ENCODE measurements at regions not wholly inside any gene's neighbourhood (a gene's known extent, or its start where the extent isn't known, plus 50 kb on each side); places are given as distances from the start of the nearest gene placed in this dataset.

- DNase-seq = peak; percentile 39 to 61 (median 55)
- H3K9ac ChIP-seq (ENCODE audit: insufficient read depth in 1 of 2, low read length in 2 of 2) = no peak overlapping the region
- peaks cover 0 to 9% (median 2%) of the 10 kb centered on the region in 3 donors for H3K27me3 ChIP-seq (ENCODE audit: control insufficient read depth in 3 of 3, insufficient read depth in 3 of 3, low read length in 2 of 3)
- TF ChIP-seq CTCF (IDR thresholded peaks at IDR 0.05; ENCODE audit: control extremely low read depth, extremely low read depth) = no peak
- H3K9me3 ChIP-seq (ENCODE audit: control insufficient read depth in 4 of 4, insufficient read depth in 3 of 4, low read length in 3 of 4) = peaks cover 0 to 2% (median 0%) of the 10 kb centered on the region in 4 donors
- no peak for ATAC-seq (ENCODE audit: insufficient read depth, low FRiP score)
- H3K36me3 ChIP-seq (ENCODE audit: control insufficient read depth in 4 of 4, insufficient read depth in 4 of 4, low read length in 4 of 4) = no peaks in the 10 kb centered on the region
- peaks cover 0 to 9% (median 0%) of the 10 kb centered on the region in 5 donors for H3K4me1 ChIP-seq (ENCODE audit: control insufficient read depth in 5 of 5, insufficient read depth in 5 of 5, low read length in 5 of 5)
- no peak overlapping the region for H3K27ac ChIP-seq (ENCODE audit: low read depth in 1 of 2, low read length in 1 of 2)
- no peak overlapping the region for H3K4me3 ChIP-seq
- WGBS, 2 donors = 60 to 78% methylated on average over 22 of the region's 22 CpGs
These were observed 170.5 kb upstream of the SMIM23 start for GRCh38 chr5:171614971-171615653.

GRCh38 chr5:171615705-171616640 is 169.6 kb upstream of the SMIM23 start:
- H3K27me3 ChIP-seq (ENCODE audit: control insufficient read depth in 3 of 3, insufficient read depth in 3 of 3, low read length in 2 of 3) = peaks cover 0 to 9% (median 5%) of the 10 kb centered on the region in 3 donors
- WGBS, 2 donors = 53 to 70% methylated on average over 22 of the region's 22 CpGs
- no peak for TF ChIP-seq CTCF (IDR thresholded peaks at IDR 0.05; ENCODE audit: control extremely low read depth, extremely low read depth)
- DNase-seq (peak; percentile 20 to 36 (median 31)), ATAC-seq (ENCODE audit: insufficient read depth, low FRiP score) (no peak)
- peaks cover 0 to 2% (median 0%) of the 10 kb centered on the region in 4 donors for H3K9me3 ChIP-seq (ENCODE audit: control insufficient read depth in 4 of 4, insufficient read depth in 3 of 4, low read length in 3 of 4)
- H3K4me3 ChIP-seq = no peak overlapping the region
- H3K36me3 ChIP-seq (ENCODE audit: control insufficient read depth in 4 of 4, insufficient read depth in 4 of 4, low read length in 4 of 4) = no peaks in the 10 kb centered on the region
- no peak overlapping the region for H3K9ac ChIP-seq (ENCODE audit: insufficient read depth in 1 of 2, low read length in 2 of 2)
- H3K4me1 ChIP-seq (ENCODE audit: control insufficient read depth in 5 of 5, insufficient read depth in 5 of 5, low read length in 5 of 5) = peaks cover 0 to 9% (median 0%) of the 10 kb centered on the region in 5 donors
- no peak overlapping the region for H3K27ac ChIP-seq (ENCODE audit: low read depth in 1 of 2, low read length in 1 of 2)

- ATAC-seq (ENCODE audit: insufficient read depth, low FRiP score) = no peak
These were observed 168.4 kb upstream of the SMIM23 start for GRCh38 chr5:171617266-171617665.

More at GRCh38 chr5:171617266-171617665, 168.4 kb upstream of the SMIM23 start:
- Histone ChIP-seq H3K27me3 (ENCODE audit: control insufficient read depth in 3 of 3, insufficient read depth in 3 of 3, low read length in 2 of 3) (peaks cover 0 to 9% (median 5%) of the 10 kb centered on the region in 3 donors), H3K9me3 (ENCODE audit: control insufficient read depth in 4 of 4, insufficient read depth in 3 of 4, low read length in 3 of 4) (peaks cover 0 to 2% (median 0%) of the 10 kb centered on the region in 4 donors), H3K27ac (ENCODE audit: low read depth in 1 of 2, low read length in 1 of 2) (no peak overlapping the region), H3K36me3 (ENCODE audit: control insufficient read depth in 4 of 4, insufficient read depth in 4 of 4, low read length in 4 of 4) (no peaks in the 10 kb centered on the region), H3K4me1 (ENCODE audit: control insufficient read depth in 5 of 5, insufficient read depth in 5 of 5, low read length in 5 of 5) (peaks cover 0 to 14% (median 0%) of the 10 kb centered on the region in 5 donors), H3K4me3 (no peak overlapping the region), H3K9ac (ENCODE audit: insufficient read depth in 1 of 2, low read length in 2 of 2) (no peak overlapping the region)
- peak in 1 of 3 donors; percentile 6 for DNase-seq
- 91 to 93% methylated on average over 12 of the region's 12 CpGs for WGBS, 2 donors
- no peak for TF ChIP-seq CTCF (IDR thresholded peaks at IDR 0.05; ENCODE audit: control extremely low read depth, extremely low read depth)

Measured in lung (tissue), 11 donors.